Endothelial cell of umbilical vein (primary cell): ENCODE measurements at regions not wholly inside any gene's neighbourhood (a gene's known extent, or its start where the extent isn't known, plus 50 kb on each side); places are given as distances from the start of the nearest gene placed in this dataset.

ENCODE experiments used
- CTCF ChIP-seq, 2 donors: IDR thresholded peaks; 1 replicate in 1 of 2; 2 replicates in 1 of 2; pipeline ENCODE4 v1.5.1; 2011; ENCODE audit warnings: low read length in 2 of 2, mild to moderate bottlenecking in 2 of 2, moderate library complexity in 2 of 2, control low read depth in 1 of 2, inconsistent platforms in 1 of 2, low read depth in 1 of 2; ENCODE audit not compliant: insufficient read depth in 1 of 2; ENCODE audit errors: extremely low read depth in 1 of 2
- MAX ChIP-seq: IDR thresholded peaks from 2 replicates; pipeline ENCODE4 v1.6.1; 2011; ENCODE audit not compliant: insufficient read depth, insufficient read length
- POLR2A ChIP-seq: IDR thresholded peaks from 2 replicates; pipeline ENCODE4 v1.6.1; 2012; ENCODE audit warnings: low read depth, mild to moderate bottlenecking, control low read depth, low read length
- POLR2AphosphoS5 ChIP-seq: IDR thresholded peaks from 2 replicates; pipeline ENCODE4 v1.6.1; 2012; ENCODE audit warnings: low read depth, mild to moderate bottlenecking, control low read depth, low read length, moderate library complexity; ENCODE audit not compliant: insufficient read depth

- no peak for TF ChIP-seq POLR2AphosphoS5
- TF ChIP-seq CTCF (IDR thresholded peaks at IDR 0.05; ENCODE audit: extremely low read depth in 1 of 2, insufficient read depth in 1 of 2, low read depth in 1 of 2, low read length in 2 of 2) = no peak
- TF ChIP-seq MAX = no peak
- TF ChIP-seq POLR2A = no peak
These were observed 86.0 kb downstream of the RFLNA start for GRCh38 chr12:124380796-124381455.
